Keratinocyte (primary cell): ENCODE measurements at regions not wholly inside any gene's neighbourhood (a gene's known extent, or its start where the extent isn't known, plus 50 kb on each side); places are given as distances from the start of the nearest gene placed in this dataset.

Experiments
- CTCF ChIP-seq, 3 experiments: IDR thresholded peaks in 1 of 3; conservative IDR thresholded peaks in 1 of 3; optimal IDR thresholded peaks in 1 of 3; 2 replicates in 2 of 3; 3 replicates in 1 of 3; pipeline versions ENCODE3 to v1.5.1; 2011; ENCODE audit warnings: low read length in 3 of 3, mild to moderate bottlenecking in 3 of 3, moderate library complexity in 2 of 3, control low read depth in 1 of 3, inconsistent platforms in 1 of 3; ENCODE audit not compliant: insufficient read depth in 2 of 3; ENCODE audit errors: extremely low read depth in 1 of 3
- EZH2 ChIP-seq: IDR thresholded peaks from one replicate; pipeline ENCODE4 v1.6.1; 2012; ENCODE audit warnings: inconsistent platforms, mild to moderate bottlenecking, low read length, moderate library complexity

- TF ChIP-seq CTCF (optimal IDR thresholded peaks at IDR 0.05 in 1 of 3, IDR thresholded peaks at IDR 0.05 in 1 of 3, conservative IDR thresholded peaks at IDR 0.05 in 1 of 3; ENCODE audit: extremely low read depth in 1 of 3, insufficient read depth in 2 of 3, low read length in 3 of 3) (no peak), EZH2 (no peak)
Measured at GRCh38 chr11:71070490-71071453, 181.6 kb downstream of the SHANK2 start.
